A549 (cell line): ENCODE measurements at regions not wholly inside any gene's neighbourhood (a gene's known extent, or its start where the extent isn't known, plus 50 kb on each side); places are given as distances from the start of the nearest gene placed in this dataset.

Experiments
- ATAC-seq, 2 experiments: fragments of 200-7000 bp in 1 of 2; fragments of >200 bp in 1 of 2; cut with Nextera tagmentation in 1 of 2; cut with Tn5 transposase in 1 of 2; 3 replicates each; pipeline versions ENCODE4 v1.8.0 to v1.9.1; 2018 to 2020; ENCODE audit warnings: mild to moderate bottlenecking in 1 of 2, moderate library complexity in 1 of 2
- CTCF ChIA-PET: fragments of 300-600 bp; sonication (Branson Sonifier 250); formaldehyde crosslinking; extraction: SDS; loops from one replicate; lab custom pipeline; 2021; ENCODE audit warnings: antibody characterized with exemption, inconsistent platforms; lab: Yijun Ruan, JAX
- POLR2A ChIA-PET: fragments of 350-600 bp; formaldehyde crosslinking; extraction: SDS; loops from one replicate; lab custom pipeline; 2021; ENCODE audit warnings: antibody characterized with exemption, inconsistent platforms; lab: Yijun Ruan, JAX
- DNase-seq, 2 experiments: peaks; one replicate each; pipeline versions ENCODE4 v3.0.0 to v3.0.0-alpha.2; 2011 to 2016; ENCODE audit warnings: low read depth in 1 of 2, low spot score in 1 of 2
- FAIRE-seq: peaks from 2 replicates; lab custom pipeline; 2011; peaks lifted over from hg19 to GRCh38; lab: Jason Lieb, UNC
- H3K27ac ChIP-seq, 2 experiments: fragments of >200 bp; sonication (Bioruptor Twin); formaldehyde crosslinking; 3 replicates each; pipeline ENCODE4 v1.5.1; 2016 to 2017
- H3K4me1 ChIP-seq: fragments of >200 bp; sonication (Bioruptor Twin); formaldehyde crosslinking; 3 replicates; pipeline ENCODE4 v1.6.1; 2016
- H3K4me2 ChIP-seq: fragments of >200 bp; sonication (Bioruptor Twin); formaldehyde crosslinking; 3 replicates; pipeline ENCODE4 v1.6.1; 2016
- H3K4me3 ChIP-seq: fragments of >200 bp; sonication (Bioruptor Twin); formaldehyde crosslinking; 3 replicates; pipeline ENCODE4 v1.5.1; 2016
- H3K9me3 ChIP-seq: fragments of >200 bp; sonication (Bioruptor Twin); formaldehyde crosslinking; 3 replicates; pipeline ENCODE4 v1.6.1; 2016
- BHLHE40 ChIP-seq: IDR thresholded peaks from 2 replicates; pipeline ENCODE4 v1.6.1; 2012; ENCODE audit warnings: low read depth, low read length, inconsistent platforms
- CBX2 ChIP-seq: fragments of 200-600 bp; sonication (generic); IDR thresholded peaks from 2 replicates; pipeline ENCODE4 v1.6.1; 2016; ENCODE audit warnings: low read depth, mild to moderate bottlenecking, borderline replicate concordance
- CBX8 ChIP-seq: fragments of 200-600 bp; sonication (generic); IDR thresholded peaks from 2 replicates; pipeline ENCODE4 v1.6.1; 2016
- CHD4 ChIP-seq: fragments of 200-600 bp; sonication (generic); IDR thresholded peaks from 2 replicates; pipeline ENCODE4 v1.6.1; 2016; ENCODE audit warnings: antibody characterized with exemption, mild to moderate bottlenecking, borderline replicate concordance
- EHF ChIP-seq: fragments of 250-450 bp; sonication (Bioruptor Pico); IDR thresholded peaks from 2 replicates; pipeline ENCODE4 v1.5.0; 2020; ENCODE audit warnings: mild to moderate bottlenecking
- EP300 ChIP-seq, 2 experiments: fragments of >200 bp; sonication (Bioruptor Twin); formaldehyde crosslinking; IDR thresholded peaks; 2 replicates in 1 of 2; 3 replicates in 1 of 2; pipeline ENCODE4 v1.6.1; 2016 to 2017
- FOSL2 ChIP-seq, 2 experiments: fragments of 450-650 bp in 1 of 2; fragments of >200 bp in 1 of 2; sonication (Bioruptor Twin) in 1 of 2; formaldehyde crosslinking; IDR thresholded peaks; 2 replicates each; pipeline versions ENCODE4 v1.5.0 to v1.6.1; 2016 to 2020; ENCODE audit warnings: mild to moderate bottlenecking in 1 of 2, moderate library complexity in 1 of 2
- FOXS1 ChIP-seq: fragments of 250-450 bp; sonication (Bioruptor Pico); IDR thresholded peaks from 2 replicates; pipeline ENCODE4 v1.5.0; 2020; ENCODE audit warnings: mild to moderate bottlenecking, moderate library complexity
- GATA3 ChIP-seq: IDR thresholded peaks from 2 replicates; pipeline ENCODE4 v1.6.1; 2012; ENCODE audit warnings: borderline replicate concordance
- HEYL ChIP-seq: fragments of 250-450 bp; sonication (Bioruptor Pico); IDR thresholded peaks from 2 replicates; pipeline ENCODE4 v1.8.0; 2021; ENCODE audit warnings: mild to moderate bottlenecking, moderate library complexity
- HOXA7 ChIP-seq: fragments of 250-450 bp; sonication (Bioruptor Pico); IDR thresholded peaks from 2 replicates; pipeline ENCODE4 v1.5.0; 2020; ENCODE audit warnings: mild to moderate bottlenecking, moderate library complexity
- HOXB13 ChIP-seq: fragments of 250-450 bp; sonication (Bioruptor Pico); IDR thresholded peaks from 2 replicates; pipeline ENCODE4 v1.5.0; 2020; ENCODE audit warnings: low read depth, mild to moderate bottlenecking, moderate library complexity
- JUN ChIP-seq, 2 experiments: fragments of >200 bp; sonication (Bioruptor Twin); formaldehyde crosslinking; IDR thresholded peaks; 2 replicates in 1 of 2; 3 replicates in 1 of 2; pipeline ENCODE4 v1.6.1; 2016 to 2017
- JUNB ChIP-seq: fragments of >200 bp; sonication (Bioruptor Twin); formaldehyde crosslinking; IDR thresholded peaks from 2 replicates; pipeline ENCODE4 v1.6.1; 2016
- KDM5A ChIP-seq: fragments of 200-600 bp; sonication (generic); IDR thresholded peaks from 2 replicates; pipeline ENCODE4 v1.6.1; 2016; ENCODE audit warnings: antibody characterized with exemption, mild to moderate bottlenecking
- NPAS2 ChIP-seq: fragments of 250-450 bp; sonication (Bioruptor Pico); IDR thresholded peaks from 2 replicates; pipeline ENCODE4 v1.8.0; 2022; ENCODE audit warnings: mild to moderate bottlenecking, moderate library complexity, borderline replicate concordance
- NR3C1 ChIP-seq: fragments of >200 bp; sonication (Bioruptor Twin); formaldehyde crosslinking; IDR thresholded peaks from 3 replicates; pipeline ENCODE4 v1.6.1; 2017
- POLR2A ChIP-seq: IDR thresholded peaks from 2 replicates; pipeline ENCODE4 v1.6.1; 2012; ENCODE audit warnings: mild to moderate bottlenecking, low read length
- POLR2AphosphoS2 ChIP-seq: conservative IDR thresholded peaks from 2 replicates; pipeline ENCODE4 v1.6.1; 2012; ENCODE audit warnings: low read length, improper control_type of control experiment, inconsistent platforms
- RARB ChIP-seq: fragments of 250-450 bp; sonication (Bioruptor Pico); IDR thresholded peaks from 2 replicates; pipeline ENCODE4 v1.8.0; 2021; ENCODE audit warnings: mild to moderate bottlenecking, moderate library complexity
- RCOR1 ChIP-seq: fragments of 150-350 bp; IDR thresholded peaks from 2 replicates; pipeline ENCODE4 v1.6.1; 2014; ENCODE audit warnings: antibody characterized with exemption, low read length, low read depth
- SMC3 ChIP-seq: fragments of >200 bp; sonication (Bioruptor Twin); formaldehyde crosslinking; IDR thresholded peaks from 3 replicates; pipeline ENCODE4 v1.6.1; 2018; ENCODE audit warnings: inconsistent platforms
- SREBF2 ChIP-seq: fragments of 450-650 bp; IDR thresholded peaks from 2 replicates; pipeline ENCODE4 v1.6.1; 2014; ENCODE audit warnings: mild to moderate bottlenecking, moderate library complexity
- TFCP2L1 ChIP-seq: fragments of 250-450 bp; sonication (Bioruptor Pico); IDR thresholded peaks from 2 replicates; pipeline ENCODE4 v1.5.0; 2021; ENCODE audit warnings: mild to moderate bottlenecking
- TP53 ChIP-seq: fragments of 250-450 bp; sonication (Bioruptor Pico); IDR thresholded peaks from 2 replicates; pipeline ENCODE4 v1.5.0; 2021; ENCODE audit warnings: mild to moderate bottlenecking, moderate library complexity
- ZFP36 ChIP-seq: fragments of 450-650 bp; IDR thresholded peaks from 2 replicates; pipeline ENCODE4 v1.6.1; 2014; ENCODE audit warnings: borderline replicate concordance; ENCODE audit not compliant: partially characterized antibody
- ZNF302 ChIP-seq: fragments of 250-450 bp; sonication (Bioruptor Pico); IDR thresholded peaks from 2 replicates; pipeline ENCODE4 v1.9.0; 2021; ENCODE audit warnings: inconsistent platforms, mild to moderate bottlenecking, moderate library complexity
- ZSCAN20 ChIP-seq: fragments of 250-450 bp; sonication (Bioruptor Pico); IDR thresholded peaks from 2 replicates; pipeline ENCODE4 v1.8.0; 2022; ENCODE audit warnings: mild to moderate bottlenecking, moderate library complexity
- WGBS: methylation state at CpG from one replicate; pipeline ENCODE4 v1.1.6; 2017; ENCODE audit errors: missing lambda C conversion rate; 5-methylcytosine and 5-hydroxymethylcytosine counted together
- TF ChIP-seq, protein P1 (sequence below): fragments of 200-600 bp; sonication (generic); IDR thresholded peaks from 2 replicates; pipeline ENCODE4 v1.6.1; 2016; ENCODE audit warnings: antibody characterized with exemption, mild to moderate bottlenecking, moderate library complexity
- TF ChIP-seq, protein P2 (sequence below): fragments of 150-350 bp; IDR thresholded peaks from 2 replicates; pipeline ENCODE4 v1.6.1; 2014; ENCODE audit warnings: low read depth, mild to moderate bottlenecking, low read length

DNA sequence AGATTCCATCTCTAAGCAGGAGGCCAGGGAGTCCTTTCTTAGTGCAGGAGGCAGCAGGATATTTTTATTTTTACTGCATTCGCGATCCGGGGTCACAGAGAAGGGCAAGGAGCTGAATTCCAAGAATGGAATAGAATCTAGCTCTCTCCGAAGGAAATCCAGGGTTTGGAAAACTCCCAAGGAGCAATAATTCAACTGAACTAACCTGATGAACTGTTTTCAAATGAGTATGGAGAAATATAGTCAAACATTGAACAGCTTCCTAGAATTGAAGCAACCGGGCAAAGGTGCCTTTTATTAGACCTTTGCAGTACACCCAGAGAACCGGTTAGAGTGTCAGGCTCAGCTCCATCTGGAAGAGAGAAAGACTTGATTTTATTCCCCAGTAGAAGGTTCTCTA lies 120.7 kb upstream of the MAF start:
- no peak for ATAC-seq
- TF ChIP-seq FOXS1 (CRISPR knock-in tag), result no peak
- TF ChIP-seq, all 56 proteins: peak for 0
- POLR2A ChIA-PET, result no interaction called here
- FAIRE-seq, result no peak
- CTCF ChIA-PET, result no interaction called here
- no peak overlapping the region for H3K27ac ChIP-seq
- no peak for DNase-seq
- no peak overlapping the region for H3K4me3 ChIP-seq
- whole genome bisulfite sequencing, result 63% methylated on average over 6 of the region's 6 CpGs
- H3K4me2 ChIP-seq, result no peak overlapping the region
- no peaks in the 10 kb centered on the region for H3K9me3 ChIP-seq
- no peaks in the 10 kb centered on the region for H3K4me1 ChIP-seq

DNA sequence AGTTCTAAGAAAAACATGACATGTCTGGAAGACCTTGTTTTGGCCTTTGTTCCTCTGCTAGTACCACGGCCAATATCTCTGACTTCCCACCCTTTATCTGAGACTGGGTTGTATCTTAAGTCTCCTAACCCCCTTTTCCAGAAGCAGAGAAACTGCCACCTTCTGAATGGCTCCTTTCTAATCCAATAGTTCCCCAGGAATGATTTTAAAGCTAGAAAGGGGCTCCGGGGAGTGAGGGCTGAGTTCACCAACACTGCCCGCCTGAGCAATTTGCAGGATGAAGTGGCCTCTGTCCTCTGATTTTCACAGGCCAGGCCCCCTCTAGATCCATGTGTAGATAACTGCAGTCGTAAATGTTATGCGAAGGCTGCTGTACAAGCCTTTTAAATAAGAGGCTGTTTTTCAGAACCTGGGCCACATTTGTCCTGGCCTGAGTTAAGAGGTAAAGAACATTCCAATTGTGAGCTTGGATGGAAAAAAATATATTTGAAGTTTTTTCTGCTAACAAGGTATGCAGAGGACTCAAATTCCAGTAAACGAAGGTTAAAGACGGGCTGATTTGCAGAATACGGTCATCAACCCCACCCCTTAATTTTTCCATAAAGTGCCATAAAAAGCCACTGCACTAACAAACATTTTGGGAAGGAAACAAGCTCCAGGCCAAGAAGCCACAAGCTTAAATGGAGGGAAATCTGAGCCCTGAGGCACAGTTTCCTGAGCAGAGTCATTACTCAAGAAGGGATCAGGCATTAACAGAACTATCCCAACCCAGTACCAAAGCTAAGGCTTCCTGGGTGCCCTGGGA lies 117.0 kb upstream of the MAF start:
- Histone ChIP-seq H3K4me2 (no peak overlapping the region), H3K9me3 (no peaks in the 10 kb centered on the region), H3K4me3 (no peak overlapping the region), H3K4me1 (no peaks in the 10 kb centered on the region), H3K27ac (no peak overlapping the region)
- no peak for TF ChIP-seq SREBF2
- TF ChIP-seq TP53 (CRISPR knock-in tag), result no peak
- no peak for TF ChIP-seq FOSL2 (IDR thresholded peaks at IDR 0.05)
- no peak for TF ChIP-seq FOSL2 (CRISPR knock-in tag; IDR thresholded peaks at IDR 0.05)
- no peak for TF ChIP-seq POLR2A
- no peak for TF ChIP-seq ZSCAN20 (CRISPR knock-in tag)
- TF ChIP-seq BHLHE40, result no peak
- no peak for TF ChIP-seq JUN (IDR thresholded peaks at IDR 0.05)
- TF ChIP-seq ZFP36, result no peak
- TF ChIP-seq, protein P1, sequence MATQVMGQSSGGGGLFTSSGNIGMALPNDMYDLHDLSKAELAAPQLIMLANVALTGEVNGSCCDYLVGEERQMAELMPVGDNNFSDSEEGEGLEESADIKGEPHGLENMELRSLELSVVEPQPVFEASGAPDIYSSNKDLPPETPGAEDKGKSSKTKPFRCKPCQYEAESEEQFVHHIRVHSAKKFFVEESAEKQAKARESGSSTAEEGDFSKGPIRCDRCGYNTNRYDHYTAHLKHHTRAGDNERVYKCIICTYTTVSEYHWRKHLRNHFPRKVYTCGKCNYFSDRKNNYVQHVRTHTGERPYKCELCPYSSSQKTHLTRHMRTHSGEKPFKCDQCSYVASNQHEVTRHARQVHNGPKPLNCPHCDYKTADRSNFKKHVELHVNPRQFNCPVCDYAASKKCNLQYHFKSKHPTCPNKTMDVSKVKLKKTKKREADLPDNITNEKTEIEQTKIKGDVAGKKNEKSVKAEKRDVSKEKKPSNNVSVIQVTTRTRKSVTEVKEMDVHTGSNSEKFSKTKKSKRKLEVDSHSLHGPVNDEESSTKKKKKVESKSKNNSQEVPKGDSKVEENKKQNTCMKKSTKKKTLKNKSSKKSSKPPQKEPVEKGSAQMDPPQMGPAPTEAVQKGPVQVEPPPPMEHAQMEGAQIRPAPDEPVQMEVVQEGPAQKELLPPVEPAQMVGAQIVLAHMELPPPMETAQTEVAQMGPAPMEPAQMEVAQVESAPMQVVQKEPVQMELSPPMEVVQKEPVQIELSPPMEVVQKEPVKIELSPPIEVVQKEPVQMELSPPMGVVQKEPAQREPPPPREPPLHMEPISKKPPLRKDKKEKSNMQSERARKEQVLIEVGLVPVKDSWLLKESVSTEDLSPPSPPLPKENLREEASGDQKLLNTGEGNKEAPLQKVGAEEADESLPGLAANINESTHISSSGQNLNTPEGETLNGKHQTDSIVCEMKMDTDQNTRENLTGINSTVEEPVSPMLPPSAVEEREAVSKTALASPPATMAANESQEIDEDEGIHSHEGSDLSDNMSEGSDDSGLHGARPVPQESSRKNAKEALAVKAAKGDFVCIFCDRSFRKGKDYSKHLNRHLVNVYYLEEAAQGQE, result no peak
- TF ChIP-seq, protein P2, sequence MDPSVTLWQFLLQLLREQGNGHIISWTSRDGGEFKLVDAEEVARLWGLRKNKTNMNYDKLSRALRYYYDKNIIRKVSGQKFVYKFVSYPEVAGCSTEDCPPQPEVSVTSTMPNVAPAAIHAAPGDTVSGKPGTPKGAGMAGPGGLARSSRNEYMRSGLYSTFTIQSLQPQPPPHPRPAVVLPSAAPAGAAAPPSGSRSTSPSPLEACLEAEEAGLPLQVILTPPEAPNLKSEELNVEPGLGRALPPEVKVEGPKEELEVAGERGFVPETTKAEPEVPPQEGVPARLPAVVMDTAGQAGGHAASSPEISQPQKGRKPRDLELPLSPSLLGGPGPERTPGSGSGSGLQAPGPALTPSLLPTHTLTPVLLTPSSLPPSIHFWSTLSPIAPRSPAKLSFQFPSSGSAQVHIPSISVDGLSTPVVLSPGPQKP, result no peak
- no peak for TF ChIP-seq JUNB
- no peak for TF ChIP-seq CBX2
- TF ChIP-seq POLR2AphosphoS2, result no peak
- TF ChIP-seq SMC3, result no peak
- TF ChIP-seq TFCP2L1, result no peak
- TF ChIP-seq RCOR1, result no peak
- ChIA-PET POLR2A (no interaction called here), CTCF (interaction anchor here (1.1 kb wide), 1 partner anchor 14 kb away, joined by 3 read pairs; no protein-coding TSS in a partner anchor)
- ATAC-seq, result no peak
- WGBS, result 76% methylated on average over 8 of the region's 8 CpGs
- no peak for DNase-seq
- no peak for FAIRE-seq

DNA sequence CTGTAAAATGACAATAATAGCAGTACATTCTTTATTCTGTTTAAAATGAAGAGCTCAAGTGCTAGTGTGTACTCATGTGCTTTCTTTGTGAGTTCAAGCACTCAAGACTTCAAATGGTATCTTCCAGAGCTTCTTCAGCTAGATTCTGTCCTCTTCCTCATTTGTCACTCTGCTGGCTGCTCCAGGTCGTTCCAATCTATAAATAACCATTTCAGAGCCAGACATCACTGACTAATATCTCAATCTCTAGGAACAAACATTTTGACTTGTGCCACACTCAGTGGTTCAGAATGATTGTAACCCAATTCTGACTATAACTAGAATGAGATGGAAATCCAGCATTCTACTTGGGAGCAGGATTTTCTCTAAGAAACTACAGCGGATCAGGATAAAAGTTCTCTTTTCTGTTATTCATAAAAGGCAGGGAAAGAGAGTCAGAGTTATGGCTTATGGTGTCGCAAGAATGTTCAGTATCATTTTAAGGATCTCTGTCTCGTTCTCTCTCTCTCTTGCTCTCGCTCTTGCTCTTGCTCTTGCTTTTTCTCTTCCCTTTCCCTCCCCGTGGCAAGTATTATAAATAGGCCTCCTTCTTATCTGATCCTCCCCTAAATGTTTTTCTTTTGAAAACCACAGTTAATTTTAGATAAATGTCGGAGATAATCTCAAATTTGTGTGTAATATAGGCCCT lies 116.3 kb upstream of the MAF start:
- no peaks in the 10 kb centered on the region for H3K9me3 ChIP-seq
- 59% methylated on average over 7 of the region's 7 CpGs for WGBS
- CTCF ChIA-PET, result interaction anchor here (0.7 kb wide), 1 partner anchor 1598 kb away, joined by 3 read pairs; no protein-coding TSS in a partner anchor
- no peak overlapping the region for H3K27ac ChIP-seq
- no peaks in the 10 kb centered on the region for H3K4me1 ChIP-seq
- ATAC-seq (no peak), DNase-seq (no peak), FAIRE-seq (no peak)
- POLR2A ChIA-PET, result no interaction called here
- no peak overlapping the region for H3K4me2 ChIP-seq
- H3K4me3 ChIP-seq, result no peak overlapping the region
- TF ChIP-seq EHF (CRISPR knock-in tag), result no peak
- no peak for TF ChIP-seq HEYL
- TF ChIP-seq CHD4, result no peak
- TF ChIP-seq KDM5A, result no peak
- TF ChIP-seq, protein P2, result no peak
- TF ChIP-seq NR3C1, result no peak
- TF ChIP-seq HOXA7, result no peak
- TF ChIP-seq ZNF302 (CRISPR knock-in tag), result no peak
- no peak for TF ChIP-seq CBX8
- no peak for TF ChIP-seq POLR2A
- no peak for TF ChIP-seq HOXB13 (CRISPR knock-in tag)
- no peak for TF ChIP-seq EP300 (IDR thresholded peaks at IDR 0.05)
- no peak for TF ChIP-seq RARB (CRISPR knock-in tag)
- no peak for TF ChIP-seq GATA3
- no peak for TF ChIP-seq SMC3
- TF ChIP-seq ZSCAN20 (CRISPR knock-in tag), result no peak
- TF ChIP-seq NPAS2 (CRISPR knock-in tag), result no peak
